ENCODE measurements at regions not wholly inside any gene's neighbourhood (a gene's known extent, or its start where the extent isn't known, plus 50 kb on each side); places are given as distances from the start of the nearest gene placed in this dataset.

- TF ChIP-seq CTCF (IDR thresholded peaks at IDR 0.05) (no peak), POLR2A (IDR thresholded peaks at IDR 0.05) (no peak), EP300 (IDR thresholded peaks at IDR 0.05) (no peak)
These were observed 531.7 kb downstream of the BRD1 start for GRCh38 chr22:49295851-49296560.
